NT2/D1 (cell line): ENCODE measurements at regions not wholly inside any gene's neighbourhood (a gene's known extent, or its start where the extent isn't known, plus 50 kb on each side); places are given as distances from the start of the nearest gene placed in this dataset.

ENCODE experiments used
- SUZ12 ChIP-seq: IDR thresholded peaks from 2 replicates; pipeline ENCODE4 v1.6.1; 2011; ENCODE audit not compliant: insufficient read length, insufficient read depth; ENCODE audit errors: extremely low read depth
- ZNF274 ChIP-seq: IDR thresholded peaks from 2 replicates; pipeline ENCODE4 v1.6.1; 2011; ENCODE audit warnings: mild to moderate bottlenecking, low read depth, low read length

DNA sequence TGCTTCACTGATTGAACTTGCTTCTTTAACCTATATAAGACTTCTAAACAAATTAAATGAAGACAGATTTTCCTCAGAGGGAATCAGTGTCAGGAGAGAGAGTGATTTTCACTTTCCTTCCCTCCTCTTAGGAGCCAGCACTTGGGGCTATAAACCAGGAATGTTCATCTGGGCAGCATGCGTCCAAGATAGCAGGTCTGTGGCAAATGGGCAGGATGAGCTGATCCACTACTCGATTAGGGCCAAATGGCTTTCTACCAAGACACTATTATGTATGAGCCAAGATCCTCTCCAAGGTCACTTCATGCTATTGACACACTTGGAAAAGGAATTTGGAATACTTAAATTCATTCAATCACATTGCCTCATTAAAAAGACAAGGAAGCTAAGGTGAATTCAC is 203.9 kb upstream of the GRID2 start:
- no peak for TF ChIP-seq SUZ12
- TF ChIP-seq ZNF274: no peak
